ENCODE measurements at regions not wholly inside any gene's neighbourhood (a gene's known extent, or its start where the extent isn't known, plus 50 kb on each side); places are given as distances from the start of the nearest gene placed in this dataset.

- TF ChIP-seq POLR2A (IDR thresholded peaks at IDR 0.05; ENCODE audit: low read length) (no peak), GATA1 (IDR thresholded peaks at IDR 0.05; ENCODE audit: low read depth, low read length) (no peak)
Observed at GRCh38 chr1:87629673-87630072, 301.0 kb downstream of the LMO4 start.

Measured in erythroblast (primary cell).